Suprapubic skin (tissue), 4 donors: ENCODE measurements at regions not wholly inside any gene's neighbourhood (a gene's known extent, or its start where the extent isn't known, plus 50 kb on each side); places are given as distances from the start of the nearest gene placed in this dataset.

Source experiments
- DNase-seq, 2 donors: peaks; one replicate each; pipeline ENCODE4 v3.0.0-alpha.2; 2019; ENCODE audit warnings: low spot score in 2 of 2
- H3K27ac ChIP-seq: fragments of 200-600 bp; sonication (generic); one replicate; pipeline ENCODE4 v1.5.1; 2019
- H3K27me3 ChIP-seq: fragments of 200-600 bp; sonication (generic); one replicate; pipeline ENCODE4 v1.5.1; 2019
- H3K36me3 ChIP-seq: fragments of 200-600 bp; sonication (generic); one replicate; pipeline ENCODE4 v1.5.1; 2019
- H3K4me1 ChIP-seq: fragments of 200-600 bp; sonication (generic); one replicate; pipeline ENCODE4 v1.5.1; 2019
- H3K4me3 ChIP-seq: fragments of 200-600 bp; sonication (generic); one replicate; pipeline ENCODE4 v1.5.1; 2019; ENCODE audit warnings: mild to moderate bottlenecking
- H3K9me3 ChIP-seq: fragments of 200-600 bp; sonication (generic); one replicate; pipeline ENCODE4 v1.5.1; 2019
- EP300 ChIP-seq: sonication (generic); formaldehyde crosslinking; IDR thresholded peaks from one replicate; pipeline ENCODE4 v1.6.1; 2017; ENCODE audit warnings: antibody characterized with exemption
- POLR2A ChIP-seq, 2 donors: fragments of 450-650 bp; IDR thresholded peaks; one replicate each; pipeline ENCODE4 v1.6.1; 2017; ENCODE audit warnings: antibody characterized with exemption in 2 of 2, mild to moderate bottlenecking in 2 of 2, moderate library complexity in 2 of 2
- POLR2AphosphoS5 ChIP-seq, 3 donors: sonication (generic); formaldehyde crosslinking; IDR thresholded peaks; one replicate each; pipeline ENCODE4 v1.6.1; 2017; ENCODE audit warnings: antibody characterized with exemption in 3 of 3
- WGBS: methylation state at CpG from one replicate; pipeline ENCODE4 v1.1.5; 2018; 5-methylcytosine and 5-hydroxymethylcytosine counted together
- TF ChIP-seq, protein P1 (sequence below), 2 donors: fragments of 200-600 bp in 1 of 2; fragments of 450-650 bp in 1 of 2; sonication (generic) in 1 of 2; IDR thresholded peaks; one replicate each; pipeline ENCODE4 v1.5.1; 2016 to 2019; ENCODE audit warnings: antibody characterized with exemption in 2 of 2, mild to moderate bottlenecking in 1 of 2, moderate library complexity in 1 of 2

DNA sequence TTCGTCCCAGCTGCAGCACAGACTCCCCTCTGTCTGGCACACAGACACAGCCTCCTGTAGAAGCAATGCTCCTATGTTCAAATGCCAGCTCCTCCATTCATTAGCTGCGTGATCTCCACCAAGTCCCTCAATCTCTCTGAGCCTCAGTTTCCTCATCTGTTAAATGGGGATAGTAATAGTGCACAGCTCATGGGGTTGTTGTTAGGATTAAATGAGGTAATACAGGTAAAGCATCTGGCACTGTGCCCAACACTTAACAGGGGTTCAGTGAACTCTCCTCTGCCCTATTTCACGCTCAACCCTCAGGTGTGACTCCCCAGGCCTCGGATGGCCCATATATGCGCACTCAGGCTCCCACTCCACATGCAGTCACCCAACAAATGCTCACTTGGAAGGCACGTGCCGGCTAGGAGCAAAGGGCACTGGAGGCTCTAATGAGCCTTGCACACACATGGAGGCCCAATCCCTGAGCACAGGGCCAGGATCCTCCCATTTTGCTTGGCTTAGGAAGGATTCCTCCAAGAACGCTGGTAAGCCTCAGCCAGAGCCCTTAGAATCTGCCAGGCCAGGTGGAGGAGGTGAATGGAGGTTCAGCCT is 176.0 kb upstream of the LINGO1 start:
- WGBS, result 96% methylated on average over 8 of the region's 8 CpGs
- no peak for DNase-seq
- H3K4me1 ChIP-seq, result no peaks in the 10 kb centered on the region

DNA sequence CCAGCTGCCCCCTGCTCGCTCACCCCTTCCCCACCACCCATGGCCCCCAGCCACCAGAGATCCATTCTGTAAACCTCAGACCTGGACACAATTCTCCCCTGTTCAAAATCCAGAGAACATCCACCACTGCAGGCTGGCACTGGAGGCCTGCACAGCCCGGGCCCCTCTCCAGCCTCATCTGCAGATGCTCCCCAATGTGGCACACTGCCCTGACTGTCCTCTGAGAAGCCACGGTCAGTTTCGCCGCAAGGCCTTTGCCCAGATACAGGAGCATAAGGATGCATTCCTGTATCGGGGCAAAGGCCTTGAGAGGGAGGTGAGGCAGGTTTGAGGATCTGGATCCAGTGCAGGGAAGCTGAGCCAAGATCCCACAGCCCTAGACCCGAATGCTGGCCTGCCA is 175.4 kb upstream of the LINGO1 start:
- DNase-seq, result no peak
- H3K4me1 ChIP-seq, result no peaks in the 10 kb centered on the region
- no peaks in the 10 kb centered on the region for H3K9me3 ChIP-seq
- H3K4me3 ChIP-seq, result no peak overlapping the region
- TF ChIP-seq POLR2A (IDR thresholded peaks at IDR 0.05) (no peak), EP300 (no peak), POLR2AphosphoS5 (IDR thresholded peaks at IDR 0.05) (no peak)
- TF ChIP-seq, protein P1, sequence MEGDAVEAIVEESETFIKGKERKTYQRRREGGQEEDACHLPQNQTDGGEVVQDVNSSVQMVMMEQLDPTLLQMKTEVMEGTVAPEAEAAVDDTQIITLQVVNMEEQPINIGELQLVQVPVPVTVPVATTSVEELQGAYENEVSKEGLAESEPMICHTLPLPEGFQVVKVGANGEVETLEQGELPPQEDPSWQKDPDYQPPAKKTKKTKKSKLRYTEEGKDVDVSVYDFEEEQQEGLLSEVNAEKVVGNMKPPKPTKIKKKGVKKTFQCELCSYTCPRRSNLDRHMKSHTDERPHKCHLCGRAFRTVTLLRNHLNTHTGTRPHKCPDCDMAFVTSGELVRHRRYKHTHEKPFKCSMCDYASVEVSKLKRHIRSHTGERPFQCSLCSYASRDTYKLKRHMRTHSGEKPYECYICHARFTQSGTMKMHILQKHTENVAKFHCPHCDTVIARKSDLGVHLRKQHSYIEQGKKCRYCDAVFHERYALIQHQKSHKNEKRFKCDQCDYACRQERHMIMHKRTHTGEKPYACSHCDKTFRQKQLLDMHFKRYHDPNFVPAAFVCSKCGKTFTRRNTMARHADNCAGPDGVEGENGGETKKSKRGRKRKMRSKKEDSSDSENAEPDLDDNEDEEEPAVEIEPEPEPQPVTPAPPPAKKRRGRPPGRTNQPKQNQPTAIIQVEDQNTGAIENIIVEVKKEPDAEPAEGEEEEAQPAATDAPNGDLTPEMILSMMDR (IDR thresholded peaks at IDR 0.05), result no peak
- peaks cover 6% of the 10 kb centered on the region for H3K27me3 ChIP-seq
- H3K36me3 ChIP-seq, result no peaks in the 10 kb centered on the region
- H3K27ac ChIP-seq, result no peak overlapping the region
- 66% methylated on average over 6 of the region's 7 CpGs for WGBS

More for the DNA sequence above, 176.0 kb upstream of the LINGO1 start:
- H3K27me3 ChIP-seq, result peaks cover 10% of the 10 kb centered on the region
- no peak overlapping the region for H3K4me3 ChIP-seq
- H3K36me3 ChIP-seq, result no peaks in the 10 kb centered on the region
- H3K9me3 ChIP-seq, result no peaks in the 10 kb centered on the region
- no peak overlapping the region for H3K27ac ChIP-seq
- TF ChIP-seq POLR2A (IDR thresholded peaks at IDR 0.05) (no peak), EP300 (no peak), POLR2AphosphoS5 (IDR thresholded peaks at IDR 0.05) (no peak)
- TF ChIP-seq, protein P1 (IDR thresholded peaks at IDR 0.05), result no peak

DNA sequence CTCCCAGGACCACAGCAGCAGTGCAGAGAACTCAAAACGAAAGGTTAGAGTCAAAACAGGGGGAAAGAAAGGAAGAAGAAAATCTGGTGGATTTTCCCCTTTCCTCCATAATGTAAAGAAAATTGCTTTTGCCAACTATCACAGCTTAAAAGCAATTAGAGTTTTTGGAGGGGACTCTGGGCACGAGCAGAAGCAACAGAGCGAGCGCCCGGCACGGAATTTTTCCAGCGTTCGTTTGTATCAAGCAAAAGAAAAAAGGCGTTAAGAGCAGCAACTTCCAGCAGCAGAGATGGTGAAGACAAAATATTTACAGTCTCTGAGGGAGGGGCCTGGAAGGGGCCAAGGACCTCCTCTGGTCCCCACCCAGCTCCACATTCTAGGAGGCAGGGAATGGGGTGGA is 174.9 kb upstream of the LINGO1 start:
- Histone ChIP-seq H3K4me3 (no peak overlapping the region), H3K27me3 (peaks cover 3% of the 10 kb centered on the region), H3K27ac (no peak overlapping the region), H3K4me1 (no peaks in the 10 kb centered on the region), H3K36me3 (no peaks in the 10 kb centered on the region), H3K9me3 (no peaks in the 10 kb centered on the region)
- TF ChIP-seq POLR2A (IDR thresholded peaks at IDR 0.05), result no peak
- TF ChIP-seq, protein P1 (IDR thresholded peaks at IDR 0.05), result no peak
- no peak for TF ChIP-seq POLR2AphosphoS5 (IDR thresholded peaks at IDR 0.05)
- no peak for TF ChIP-seq EP300
- no peak for DNase-seq
- 86% methylated on average over 9 of the region's 9 CpGs for WGBS

DNA sequence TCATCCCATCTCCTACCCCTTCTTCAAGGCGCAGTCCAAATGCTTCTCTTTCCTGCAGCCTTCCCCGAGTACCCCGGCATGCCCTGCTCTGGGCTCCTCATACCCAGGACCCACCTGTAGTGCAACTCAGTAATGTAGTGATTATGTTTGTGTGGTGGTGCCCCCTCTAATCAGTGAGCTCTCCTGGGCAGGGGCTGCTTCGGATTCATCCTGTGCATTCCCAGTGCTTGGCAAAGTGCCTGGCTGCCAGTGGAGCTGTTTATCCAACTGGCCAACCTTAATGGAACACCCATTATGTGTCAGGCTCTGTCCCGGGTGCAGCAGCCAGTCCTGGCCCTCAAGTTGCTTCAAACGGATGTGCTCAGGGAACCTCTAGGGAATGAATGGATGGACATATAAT is 174.4 kb upstream of the LINGO1 start:
- no peaks in the 10 kb centered on the region for H3K4me1 ChIP-seq
- no peaks in the 10 kb centered on the region for H3K36me3 ChIP-seq
- TF ChIP-seq, protein P1 (IDR thresholded peaks at IDR 0.05), result no peak
- no peak for TF ChIP-seq POLR2AphosphoS5 (IDR thresholded peaks at IDR 0.05)
- TF ChIP-seq POLR2A (IDR thresholded peaks at IDR 0.05), result no peak
- no peaks in the 10 kb centered on the region for H3K9me3 ChIP-seq
- DNase-seq, result no peak
- WGBS, result 78% methylated on average over 6 of the region's 6 CpGs
- no peak overlapping the region for H3K27ac ChIP-seq
- no peak overlapping the region for H3K4me3 ChIP-seq
- H3K27me3 ChIP-seq, result no peaks in the 10 kb centered on the region

DNA sequence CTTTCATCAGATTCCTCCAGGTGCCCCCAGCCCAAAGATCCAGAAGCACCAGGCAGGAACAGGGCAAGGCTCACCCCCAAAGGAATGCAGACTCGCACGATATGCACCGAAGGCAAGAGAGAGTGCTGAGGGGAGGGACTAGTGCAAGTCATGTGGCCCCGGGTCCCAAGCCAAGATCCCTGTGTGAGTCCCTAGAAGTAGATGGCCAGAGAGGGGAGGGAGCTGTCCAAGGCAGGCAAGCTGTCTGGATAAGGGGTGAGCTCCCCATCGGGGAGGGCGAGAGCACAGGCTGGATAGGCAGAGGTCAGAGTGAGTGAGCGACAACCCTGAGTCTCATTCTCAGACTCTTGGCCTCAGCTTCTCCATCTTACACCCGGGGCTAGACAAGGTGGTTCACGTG is 171.5 kb upstream of the LINGO1 start:
- 79% methylated on average over 9 of the region's 9 CpGs for WGBS
- Histone ChIP-seq H3K27me3 (peaks cover 5% of the 10 kb centered on the region), H3K4me1 (no peaks in the 10 kb centered on the region), H3K27ac (no peak overlapping the region), H3K9me3 (no peaks in the 10 kb centered on the region), H3K4me3 (no peak overlapping the region), H3K36me3 (no peaks in the 10 kb centered on the region)
- TF ChIP-seq, protein P1 (IDR thresholded peaks at IDR 0.05), result no peak
- TF ChIP-seq EP300, result no peak
- TF ChIP-seq POLR2AphosphoS5 (IDR thresholded peaks at IDR 0.05), result no peak
- TF ChIP-seq POLR2A (IDR thresholded peaks at IDR 0.05), result no peak
- no peak for DNase-seq
